OCI-M1 (cell line): ENCODE measurements at regions not wholly inside any gene's neighbourhood (a gene's known extent, or its start where the extent isn't known, plus 50 kb on each side); places are given as distances from the start of the nearest gene placed in this dataset.
A peak's percentile ranks its signal among the peaks of the same experiment; 100 is the strongest.
"Not testable (repeated sequence)": the region's sequence is repeated elsewhere in the genome, so short reads cannot be mapped to it uniquely, and the experiment has no call there.

Source experiments
- DNase-seq: peaks from one replicate; lab custom pipeline; 2025; lab: John Stamatoyannopoulos, UW

GRCh38 chr2:186182366-186182765 is 303.7 kb upstream of the ZC3H15 start:
- not testable (repeated sequence) for DNase-seq

- DNase-seq = peak; percentile 34
These were observed 302.7 kb upstream of the ZC3H15 start for GRCh38 chr2:186183406-186183805.

GRCh38 chr2:186187854-186188253 is 298.2 kb upstream of the ZC3H15 start:
- no peak for DNase-seq

- DNase-seq = no peak
These were observed 296.2 kb upstream of the ZC3H15 start for GRCh38 chr2:186189816-186190215.

- no peak for DNase-seq
These were observed 290.4 kb upstream of the ZC3H15 start for GRCh38 chr2:186195696-186196095.

- DNase-seq = no peak
These were observed 288.1 kb upstream of the ZC3H15 start for GRCh38 chr2:186197955-186198354.

GRCh38 chr2:186199029-186199428 is 287.0 kb upstream of the ZC3H15 start:
- DNase-seq = peak; percentile 9

GRCh38 chr2:186201371-186201770 is 284.7 kb upstream of the ZC3H15 start:
- DNase-seq = peak; percentile 74

- DNase-seq = peak; percentile 59
These were observed 280.7 kb upstream of the ZC3H15 start for GRCh38 chr2:186205254-186205911.

- no peak for DNase-seq
These were observed 276.5 kb upstream of the ZC3H15 start for GRCh38 chr2:186209532-186209931.

GRCh38 chr2:186220409-186220808 is 265.7 kb upstream of the ZC3H15 start:
- no peak for DNase-seq

GRCh38 chr2:186229265-186229664 is 256.8 kb upstream of the ZC3H15 start:
- DNase-seq = no peak

GRCh38 chr2:186241874-186242273 is 244.2 kb upstream of the ZC3H15 start:
- no peak for DNase-seq

GRCh38 chr2:186254759-186255158 is 231.3 kb upstream of the ZC3H15 start:
- no peak for DNase-seq

- no peak for DNase-seq
These were observed 230.2 kb upstream of the ZC3H15 start for GRCh38 chr2:186255823-186256222.

GRCh38 chr2:186256540-186256939 is 229.5 kb upstream of the ZC3H15 start:
- DNase-seq = peak; percentile 79

GRCh38 chr2:186263673-186264250 is 222.3 kb upstream of the ZC3H15 start:
- DNase-seq = no peak

GRCh38 chr2:186269536-186269935 is 216.5 kb upstream of the ZC3H15 start:
- peak; percentile 7 for DNase-seq

- DNase-seq = no peak
These were observed 212.1 kb upstream of the ZC3H15 start for GRCh38 chr2:186273953-186274352.

- no peak for DNase-seq
These were observed 211.0 kb upstream of the ZC3H15 start for GRCh38 chr2:186274936-186275575.

GRCh38 chr2:186276909-186277308 is 209.2 kb upstream of the ZC3H15 start:
- no peak for DNase-seq

- DNase-seq = no peak
These were observed 204.3 kb upstream of the ZC3H15 start for GRCh38 chr2:186281726-186282125.

- no peak for DNase-seq
These were observed 191.7 kb upstream of the ZC3H15 start for GRCh38 chr2:186294248-186294888.
